ENCODE measurements at regions not wholly inside any gene's neighbourhood (a gene's known extent, or its start where the extent isn't known, plus 50 kb on each side); places are given as distances from the start of the nearest gene placed in this dataset.

DNA sequence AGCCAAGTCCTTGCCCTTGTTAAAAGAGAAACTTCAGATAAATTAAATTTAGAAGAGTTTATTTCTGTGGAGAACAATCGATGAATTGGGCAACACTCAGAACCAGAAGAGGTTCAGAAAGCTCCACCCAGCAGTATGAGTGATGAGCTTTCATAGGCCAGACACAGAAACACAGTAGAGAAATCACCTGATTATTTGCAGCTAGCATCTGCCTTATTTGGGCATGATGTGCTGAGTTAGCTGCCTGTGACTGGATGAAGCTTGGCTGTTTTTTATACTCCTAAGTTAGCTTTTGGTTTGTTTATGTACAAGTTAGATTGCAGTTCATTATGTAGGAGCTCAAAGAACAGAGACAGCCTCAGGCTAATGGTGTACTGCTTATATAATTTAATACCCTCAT is 269.5 kb upstream of the SESN3 start:
- TF ChIP-seq POLR2A (IDR thresholded peaks at IDR 0.05; ENCODE audit: low read depth, low read length) (no peak), POLR2AphosphoS5 (IDR thresholded peaks at IDR 0.05; ENCODE audit: insufficient read depth, low read depth, low read length) (no peak), FOS (IDR thresholded peaks at IDR 0.05; ENCODE audit: borderline replicate concordance, insufficient read depth, low read length) (no peak)
- TF ChIP-seq, protein P1, sequence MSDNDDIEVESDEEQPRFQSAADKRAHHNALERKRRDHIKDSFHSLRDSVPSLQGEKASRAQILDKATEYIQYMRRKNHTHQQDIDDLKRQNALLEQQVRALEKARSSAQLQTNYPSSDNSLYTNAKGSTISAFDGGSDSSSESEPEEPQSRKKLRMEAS (IDR thresholded peaks at IDR 0.05; ENCODE audit: insufficient read depth, insufficient read length): no peak

Measured in endothelial cell of umbilical vein (primary cell).